ENCODE measurements at regions not wholly inside any gene's neighbourhood (a gene's known extent, or its start where the extent isn't known, plus 50 kb on each side); places are given as distances from the start of the nearest gene placed in this dataset.

DNA sequence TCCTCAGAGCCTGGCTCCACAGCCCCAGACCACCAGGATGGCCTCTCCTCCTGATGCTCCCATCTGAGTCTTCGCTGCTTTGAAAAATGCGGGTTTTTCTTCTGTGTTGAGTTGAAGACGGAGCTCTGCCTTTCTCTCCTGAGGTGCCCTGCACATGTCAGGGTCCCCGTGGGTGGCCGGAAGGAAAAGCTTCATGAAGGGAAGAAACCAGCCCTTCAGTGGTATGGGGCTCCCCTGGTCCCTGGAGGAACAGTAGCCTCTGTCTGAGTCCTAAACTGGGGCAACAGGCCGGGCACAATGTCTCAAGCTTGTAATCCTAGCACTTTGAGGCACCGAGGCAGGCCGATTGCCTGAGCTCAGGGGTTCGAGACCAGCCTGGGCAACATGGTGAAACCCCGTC is 54.7 kb upstream of the CAB39 start:
- Histone ChIP-seq H3K36me3 (replicated peaks; ENCODE audit: insufficient read depth, low read length) (no peaks in the 10 kb centered on the region), H3F3A (ENCODE audit: insufficient read depth, low read length) (peaks cover 11% of the 10 kb centered on the region), H3K4me3 (ENCODE audit: low read length) (no peak overlapping the region), H3K27me3 (replicated peaks; ENCODE audit: insufficient read depth, low read length) (no peaks in the 10 kb centered on the region), H2AFZ (ENCODE audit: low read length) (no peak overlapping the region), H3K9me2 (replicated peaks; ENCODE audit: insufficient read depth, low read length) (no peaks in the 10 kb centered on the region), H3K79me2 (ENCODE audit: low read length) (no peaks in the 10 kb centered on the region), H3K9ac (ENCODE audit: low read length) (no peak overlapping the region), H3K27ac (ENCODE audit: low read length) (no peak overlapping the region), H4K20me1 (ENCODE audit: insufficient read depth, low read length) (no peaks in the 10 kb centered on the region), H3K4me2 (ENCODE audit: low read depth, low read length) (no peak overlapping the region), H3K9me3 (replicated peaks; ENCODE audit: insufficient read depth, low read length) (no peaks in the 10 kb centered on the region), H3K4me1 (ENCODE audit: low read length) (peaks cover 31% of the 10 kb centered on the region)
- TF ChIP-seq, protein P1, sequence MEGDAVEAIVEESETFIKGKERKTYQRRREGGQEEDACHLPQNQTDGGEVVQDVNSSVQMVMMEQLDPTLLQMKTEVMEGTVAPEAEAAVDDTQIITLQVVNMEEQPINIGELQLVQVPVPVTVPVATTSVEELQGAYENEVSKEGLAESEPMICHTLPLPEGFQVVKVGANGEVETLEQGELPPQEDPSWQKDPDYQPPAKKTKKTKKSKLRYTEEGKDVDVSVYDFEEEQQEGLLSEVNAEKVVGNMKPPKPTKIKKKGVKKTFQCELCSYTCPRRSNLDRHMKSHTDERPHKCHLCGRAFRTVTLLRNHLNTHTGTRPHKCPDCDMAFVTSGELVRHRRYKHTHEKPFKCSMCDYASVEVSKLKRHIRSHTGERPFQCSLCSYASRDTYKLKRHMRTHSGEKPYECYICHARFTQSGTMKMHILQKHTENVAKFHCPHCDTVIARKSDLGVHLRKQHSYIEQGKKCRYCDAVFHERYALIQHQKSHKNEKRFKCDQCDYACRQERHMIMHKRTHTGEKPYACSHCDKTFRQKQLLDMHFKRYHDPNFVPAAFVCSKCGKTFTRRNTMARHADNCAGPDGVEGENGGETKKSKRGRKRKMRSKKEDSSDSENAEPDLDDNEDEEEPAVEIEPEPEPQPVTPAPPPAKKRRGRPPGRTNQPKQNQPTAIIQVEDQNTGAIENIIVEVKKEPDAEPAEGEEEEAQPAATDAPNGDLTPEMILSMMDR (IDR thresholded peaks at IDR 0.05; ENCODE audit: low read length) = no peak
- TF ChIP-seq EZH2 (optimal IDR thresholded peaks at IDR 0.05; ENCODE audit: low read depth, low read length) (no peak), EZH2phosphoT487 (IDR thresholded peaks at IDR 0.05; ENCODE audit: low read length) (no peak)
- DNase-seq = no peak

DNA sequence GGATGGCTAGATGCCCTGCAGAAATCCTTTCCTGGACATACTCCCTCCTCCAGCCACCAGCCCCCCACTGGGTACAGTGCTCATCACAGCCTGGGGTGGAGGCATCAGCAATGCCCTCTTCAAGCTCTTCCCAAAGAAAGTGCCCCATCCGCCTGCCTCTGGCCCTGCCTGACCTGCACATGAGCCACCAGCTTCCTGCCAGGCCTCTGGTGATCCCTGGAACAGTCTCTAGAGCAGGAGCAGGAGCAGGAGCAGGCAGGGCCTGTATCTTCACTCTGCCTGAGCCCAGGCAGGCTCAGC is 54.1 kb upstream of the CAB39 start:
- Histone ChIP-seq H3K9ac (ENCODE audit: low read length) (no peak overlapping the region), H3K4me2 (ENCODE audit: low read depth, low read length) (no peak overlapping the region), H3K9me3 (replicated peaks; ENCODE audit: insufficient read depth, low read length) (no peaks in the 10 kb centered on the region), H3K4me3 (ENCODE audit: low read length) (no peak overlapping the region), H3K4me1 (ENCODE audit: low read length) (peaks cover 31% of the 10 kb centered on the region), H3K36me3 (replicated peaks; ENCODE audit: insufficient read depth, low read length) (no peaks in the 10 kb centered on the region), H3K27ac (ENCODE audit: low read length) (no peak overlapping the region), H2AFZ (ENCODE audit: low read length) (no peak overlapping the region), H3K9me2 (replicated peaks; ENCODE audit: insufficient read depth, low read length) (no peaks in the 10 kb centered on the region), H3K79me2 (ENCODE audit: low read length) (no peaks in the 10 kb centered on the region), H3K27me3 (replicated peaks; ENCODE audit: insufficient read depth, low read length) (no peaks in the 10 kb centered on the region), H3F3A (ENCODE audit: insufficient read depth, low read length) (peaks cover 11% of the 10 kb centered on the region), H4K20me1 (ENCODE audit: insufficient read depth, low read length) (no peaks in the 10 kb centered on the region)
- TF ChIP-seq EZH2 (optimal IDR thresholded peaks at IDR 0.05; ENCODE audit: low read depth, low read length) (no peak), EZH2phosphoT487 (IDR thresholded peaks at IDR 0.05; ENCODE audit: low read length) (no peak)
- TF ChIP-seq, protein P1 (IDR thresholded peaks at IDR 0.05; ENCODE audit: low read length) = no peak
- DNase-seq = no peak

DNA sequence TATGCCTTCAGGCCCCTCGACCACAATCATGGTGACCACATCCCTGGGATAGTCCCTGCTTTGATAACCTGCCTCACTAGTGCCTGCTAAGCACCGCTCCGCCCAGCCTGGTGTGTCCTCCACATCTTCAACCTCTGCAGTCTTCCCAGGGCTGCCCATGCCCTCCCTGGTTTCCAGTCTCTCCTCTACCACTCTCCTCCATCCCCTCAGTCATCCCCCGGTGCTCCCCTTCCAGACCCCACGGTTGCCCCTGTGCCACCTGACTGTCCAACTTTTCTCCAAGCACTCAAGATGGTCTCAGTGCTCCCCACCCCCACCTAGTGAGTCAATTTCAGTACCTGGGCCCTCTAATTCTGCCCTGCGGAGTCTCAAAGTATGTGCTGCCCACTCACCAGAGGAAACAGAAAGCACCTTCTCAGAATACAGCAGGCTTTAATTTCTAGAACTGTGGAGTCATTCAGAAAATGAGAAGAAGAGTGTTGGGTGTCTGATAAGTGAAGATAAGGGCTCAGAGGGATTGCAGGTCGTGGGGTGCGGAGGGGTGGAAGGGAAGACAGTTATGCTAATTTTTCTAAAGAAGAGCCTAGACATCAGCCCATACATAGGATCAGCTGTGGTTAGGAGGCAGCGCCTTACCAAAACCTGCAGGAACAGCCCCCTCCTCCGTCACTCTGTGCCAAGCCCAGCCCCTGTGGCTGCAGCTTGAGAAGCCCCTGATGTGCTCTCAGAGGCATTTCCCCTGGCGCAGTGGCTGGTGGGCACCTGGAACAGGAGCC is 53.6 kb upstream of the CAB39 start:
- Histone ChIP-seq H3K36me3 (replicated peaks; ENCODE audit: insufficient read depth, low read length) (no peaks in the 10 kb centered on the region), H2AFZ (ENCODE audit: low read length) (no peak overlapping the region), H3K79me2 (ENCODE audit: low read length) (no peaks in the 10 kb centered on the region), H3K4me3 (ENCODE audit: low read length) (no peak overlapping the region), H3K9me2 (replicated peaks; ENCODE audit: insufficient read depth, low read length) (no peaks in the 10 kb centered on the region), H4K20me1 (ENCODE audit: insufficient read depth, low read length) (no peaks in the 10 kb centered on the region), H3K4me1 (ENCODE audit: low read length) (peaks cover 33% of the 10 kb centered on the region), H3K27me3 (replicated peaks; ENCODE audit: insufficient read depth, low read length) (no peaks in the 10 kb centered on the region), H3K9ac (ENCODE audit: low read length) (no peak overlapping the region), H3K4me2 (ENCODE audit: low read depth, low read length) (no peak overlapping the region), H3F3A (ENCODE audit: insufficient read depth, low read length) (peaks cover 11% of the 10 kb centered on the region), H3K27ac (ENCODE audit: low read length) (no peak overlapping the region), H3K9me3 (replicated peaks; ENCODE audit: insufficient read depth, low read length) (no peaks in the 10 kb centered on the region)
- no peak for DNase-seq
- TF ChIP-seq EZH2 (optimal IDR thresholded peaks at IDR 0.05; ENCODE audit: low read depth, low read length) (no peak), EZH2phosphoT487 (IDR thresholded peaks at IDR 0.05; ENCODE audit: low read length) (no peak)
- TF ChIP-seq, protein P1 (IDR thresholded peaks at IDR 0.05; ENCODE audit: low read length) = no peak

All from MM.1S (cell line).